DOHH2 (cell line): ENCODE measurements at regions not wholly inside any gene's neighbourhood (a gene's known extent, or its start where the extent isn't known, plus 50 kb on each side); places are given as distances from the start of the nearest gene placed in this dataset.

ENCODE experiments used
- H3F3A ChIP-seq: fragments of 200-600 bp; sonication (generic), shearing (Covaris generic); 2 replicates; pipeline ENCODE4 v1.6.0; 2016; ENCODE audit warnings: antibody characterized with exemption, mild to moderate bottlenecking; ENCODE audit not compliant: control insufficient read depth, insufficient read depth
- H3K27ac ChIP-seq: fragments of 200-600 bp; sonication (generic); 2 replicates; pipeline ENCODE4 v1.5.1; 2014; ENCODE audit warnings: low read depth, mild to moderate bottlenecking, low read length, moderate library complexity
- H3K27me3 ChIP-seq: fragments of 200-600 bp; sonication (generic); 2 replicates; pipeline ENCODE4 v1.6.1; 2014; ENCODE audit warnings: mild to moderate bottlenecking, low read length, mixed read lengths; ENCODE audit not compliant: control insufficient read depth
- H3K36me3 ChIP-seq: fragments of 200-600 bp; sonication (generic); 2 replicates; pipeline ENCODE4 v1.6.1; 2014; ENCODE audit warnings: mild to moderate bottlenecking, low read length, moderate library complexity, mixed read lengths; ENCODE audit not compliant: control insufficient read depth
- H3K4me1 ChIP-seq: fragments of 200-600 bp; sonication (generic); 2 replicates; pipeline ENCODE4 v1.6.1; 2014; ENCODE audit warnings: mild to moderate bottlenecking, low read length, mixed read lengths; ENCODE audit not compliant: control insufficient read depth
- H3K4me2 ChIP-seq: fragments of 200-600 bp; sonication (generic); 2 replicates; pipeline ENCODE4 v1.6.0; 2014; ENCODE audit warnings: mild to moderate bottlenecking, low read length, moderate library complexity
- H3K4me3 ChIP-seq: fragments of 200-600 bp; sonication (generic); 2 replicates; pipeline ENCODE4 v1.5.1; 2014; ENCODE audit warnings: mild to moderate bottlenecking, low read length, mixed read lengths
- H3K79me2 ChIP-seq: fragments of 200-600 bp; sonication (generic); 2 replicates; pipeline ENCODE4 v1.6.1; 2014; ENCODE audit warnings: mild to moderate bottlenecking, low read length, mixed read lengths; ENCODE audit not compliant: control insufficient read depth
- H3K9me2 ChIP-seq: fragments of 200-600 bp; sonication (generic); replicated peaks from 2 replicates; pipeline ENCODE4 v1.6.1; 2014; ENCODE audit warnings: mild to moderate bottlenecking, low read length, mixed read lengths; ENCODE audit not compliant: control insufficient read depth
- H3K9me3 ChIP-seq: fragments of 200-600 bp; sonication (generic); 2 replicates; pipeline ENCODE4 v1.6.1; 2014; ENCODE audit warnings: antibody characterized with exemption, low read length, mixed read lengths; ENCODE audit not compliant: control insufficient read depth, insufficient read depth
- H4K20me1 ChIP-seq: fragments of 200-600 bp; sonication (generic); 2 replicates; pipeline ENCODE4 v1.6.0; 2014; ENCODE audit warnings: low read depth, mild to moderate bottlenecking, antibody characterized with exemption, low read length, moderate library complexity; ENCODE audit not compliant: control insufficient read depth, insufficient read depth
- CTCF ChIP-seq: fragments of 200-600 bp; sonication (generic); IDR thresholded peaks from one replicate; pipeline ENCODE4 v1.5.1; 2014; ENCODE audit warnings: antibody characterized with exemption, mild to moderate bottlenecking, low read depth, low read length; ENCODE audit not compliant: poor library complexity, severe bottlenecking
- EZH2phosphoT487 ChIP-seq: fragments of 200-600 bp; sonication (generic); IDR thresholded peaks from 2 replicates; pipeline ENCODE4 v1.6.1; 2017; ENCODE audit warnings: borderline replicate concordance, mild to moderate bottlenecking, antibody characterized with exemption, low read length, moderate library complexity, mixed read lengths

- Histone ChIP-seq H3K9me2 (no peaks in the 10 kb centered on the region), H3K4me1 (no peaks in the 10 kb centered on the region), H3K4me3 (no peak overlapping the region), H3K4me2 (no peak overlapping the region), H3K9me3 (no peaks in the 10 kb centered on the region; the same call in 1 of the 2 replicates), H4K20me1 (no peaks in the 10 kb centered on the region), H3K36me3 (no peaks in the 10 kb centered on the region), H3F3A (no peaks in the 10 kb centered on the region), H3K79me2 (no peaks in the 10 kb centered on the region), H3K27ac (no peak overlapping the region), H3K27me3 (no peaks in the 10 kb centered on the region)
- TF ChIP-seq EZH2phosphoT487 = no peak
- no peak for TF ChIP-seq CTCF
Observed at GRCh38 chr5:5018578-5018970, 121.6 kb upstream of the ADAMTS16 start.

GRCh38 chr5:5021436-5021835, 118.7 kb upstream of the ADAMTS16 start:
- H3K36me3 ChIP-seq = no peaks in the 10 kb centered on the region
- no peaks in the 10 kb centered on the region for H4K20me1 ChIP-seq
- H3K9me2 ChIP-seq = no peaks in the 10 kb centered on the region
- TF ChIP-seq CTCF (no peak), EZH2phosphoT487 (no peak)
- no peaks in the 10 kb centered on the region for H3K79me2 ChIP-seq
- H3K4me2 ChIP-seq = no peak overlapping the region
- H3K27me3 ChIP-seq = no peaks in the 10 kb centered on the region
- no peak overlapping the region for H3K4me3 ChIP-seq
- no peak overlapping the region for H3K27ac ChIP-seq
- H3F3A ChIP-seq = no peaks in the 10 kb centered on the region
- H3K4me1 ChIP-seq = no peaks in the 10 kb centered on the region
- H3K9me3 ChIP-seq = no peaks in the 10 kb centered on the region

GRCh38 chr5:5025098-5025773, 114.9 kb upstream of the ADAMTS16 start:
- Histone ChIP-seq H3K27me3 (no peaks in the 10 kb centered on the region), H4K20me1 (no peaks in the 10 kb centered on the region), H3K4me1 (no peaks in the 10 kb centered on the region), H3K4me2 (no peak overlapping the region), H3K27ac (no peak overlapping the region), H3K36me3 (no peaks in the 10 kb centered on the region), H3K4me3 (no peak overlapping the region), H3K79me2 (no peaks in the 10 kb centered on the region), H3K9me3 (no peaks in the 10 kb centered on the region), H3F3A (no peaks in the 10 kb centered on the region), H3K9me2 (no peaks in the 10 kb centered on the region)
- TF ChIP-seq CTCF = no peak
- no peak for TF ChIP-seq EZH2phosphoT487
